SKM-1 (cell line): ENCODE measurements at regions not wholly inside any gene's neighbourhood (a gene's known extent, or its start where the extent isn't known, plus 50 kb on each side); places are given as distances from the start of the nearest gene placed in this dataset.

Experiments used
- DNase-seq: peaks from one replicate; lab custom pipeline; 2025; ENCODE audit not compliant: unreplicated experiment; lab: John Stamatoyannopoulos, UW

DNA sequence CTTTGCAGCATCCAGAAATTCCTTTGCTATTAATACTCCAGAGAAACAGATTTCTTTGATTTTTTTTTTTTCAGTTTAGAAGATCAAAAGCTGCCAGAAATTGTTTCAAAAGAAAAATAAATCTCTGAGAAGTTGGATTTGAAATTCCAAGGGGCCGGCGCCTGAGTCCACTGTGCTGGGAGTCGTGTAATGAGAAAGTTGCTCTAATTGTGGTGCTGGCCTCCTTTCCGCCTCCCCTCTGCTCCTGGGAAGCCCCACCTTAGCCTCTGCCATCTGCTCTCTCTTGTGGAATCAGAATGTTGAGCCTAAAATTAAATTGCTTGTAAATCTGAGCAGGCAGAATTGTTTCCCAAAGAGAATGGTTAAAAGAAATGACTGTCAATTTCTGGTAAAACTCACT is 93.3 kb downstream of the EMX2 start:
- DNase-seq = no peak

DNA sequence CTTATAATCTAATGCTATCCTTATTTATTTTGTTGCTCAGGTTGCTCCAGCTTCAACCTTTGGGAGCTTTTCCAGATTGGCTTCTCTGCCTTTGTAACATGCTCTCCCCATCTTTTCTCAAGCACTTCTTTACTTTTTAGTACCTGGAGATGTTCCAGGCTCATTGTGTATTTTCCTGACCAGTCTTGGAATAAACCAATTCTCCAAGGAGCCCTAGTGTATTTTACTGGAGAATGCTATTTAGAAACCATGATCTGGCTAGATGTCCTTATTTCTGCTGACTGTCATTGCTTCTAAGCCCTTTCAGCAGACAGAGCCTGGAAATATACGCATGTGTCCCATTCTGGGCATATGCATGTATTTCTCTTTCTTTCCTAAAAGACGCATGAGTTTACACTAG is 95.7 kb downstream of the EMX2 start:
- no peak for DNase-seq

DNA sequence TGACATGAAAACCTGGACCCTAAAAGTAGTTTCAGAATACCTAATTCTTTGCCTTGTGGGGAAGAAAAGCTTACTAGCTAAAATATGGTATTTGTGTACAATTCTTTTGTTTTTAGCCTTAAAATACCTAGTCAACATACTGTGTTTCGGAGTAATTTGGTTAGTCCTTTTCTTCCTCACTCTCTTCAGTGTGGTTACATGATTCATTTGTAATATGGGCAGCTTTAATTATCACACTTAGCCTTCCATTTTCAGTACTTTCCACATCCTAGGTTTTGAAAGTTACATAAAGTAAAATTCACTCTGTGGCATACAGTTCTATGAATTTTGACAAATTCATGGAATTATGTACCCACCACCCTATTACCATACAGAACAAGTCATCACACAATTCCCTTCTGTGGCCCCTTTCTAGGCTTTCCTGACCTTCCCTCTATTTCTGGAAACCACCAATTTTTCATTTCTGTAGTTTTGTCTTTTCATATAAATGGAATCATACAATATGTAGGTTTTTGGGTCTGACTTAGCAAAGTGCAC is 96.2 kb downstream of the EMX2 start:
- no peak for DNase-seq

DNA sequence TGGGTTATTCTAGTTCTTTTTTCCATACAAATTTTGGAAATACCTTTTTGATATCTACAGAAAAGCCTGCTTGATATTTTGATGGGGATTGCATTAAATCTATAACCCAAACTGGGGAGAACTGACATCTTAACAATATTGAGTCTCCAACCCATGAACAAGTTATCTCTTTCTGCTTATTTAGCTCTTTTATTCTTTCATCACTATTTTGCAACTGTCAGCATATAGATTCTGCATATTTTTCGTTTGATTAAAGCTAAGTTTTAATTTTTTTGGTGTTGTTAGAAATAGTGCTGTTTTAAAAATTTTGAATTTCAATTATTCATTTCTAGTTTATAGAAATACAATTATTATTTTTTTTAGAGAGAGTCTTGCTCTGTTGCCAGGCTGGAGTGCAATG is 97.9 kb downstream of the EMX2 start:
- DNase-seq = no peak

DNA sequence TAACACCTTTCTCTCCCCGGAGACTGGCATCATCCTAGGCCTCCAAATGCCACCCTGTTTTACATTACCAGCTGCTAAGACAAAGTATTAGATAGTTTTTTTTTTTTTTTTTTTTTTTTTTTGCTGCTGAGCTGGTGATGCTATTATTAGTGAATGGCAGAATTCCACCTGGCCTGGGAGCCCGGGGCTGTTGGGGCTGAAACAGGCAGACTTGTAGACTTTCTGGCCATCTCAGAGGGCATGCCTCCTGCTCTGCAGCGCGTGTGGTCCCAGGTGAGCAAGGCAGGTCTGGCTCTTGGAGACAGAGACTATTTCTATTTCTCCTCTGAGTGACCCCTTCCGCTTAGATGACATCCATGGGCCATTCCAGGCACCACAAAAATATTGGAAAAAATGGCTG is 104.2 kb downstream of the EMX2 start:
- DNase-seq = no peak

DNA sequence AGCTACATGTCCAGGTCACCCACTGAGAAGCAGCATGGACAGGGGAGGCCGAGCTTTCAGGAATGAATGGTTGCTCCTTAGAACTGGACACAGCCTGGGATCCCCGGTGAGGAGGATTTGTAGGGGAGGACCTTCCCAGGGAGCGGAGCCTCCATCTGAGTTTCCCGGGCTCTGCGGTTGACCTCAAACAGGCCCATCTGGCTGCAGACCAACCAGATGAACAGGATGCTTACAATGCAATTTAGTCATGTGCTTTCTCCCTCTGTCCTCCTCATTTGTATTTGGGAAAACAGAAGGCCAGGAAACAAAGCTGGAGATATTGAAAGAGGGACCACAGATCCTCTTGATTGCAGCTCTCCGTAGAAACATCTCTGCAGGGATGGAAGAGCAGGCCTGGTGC is 104.8 kb downstream of the EMX2 start:
- no peak for DNase-seq

DNA sequence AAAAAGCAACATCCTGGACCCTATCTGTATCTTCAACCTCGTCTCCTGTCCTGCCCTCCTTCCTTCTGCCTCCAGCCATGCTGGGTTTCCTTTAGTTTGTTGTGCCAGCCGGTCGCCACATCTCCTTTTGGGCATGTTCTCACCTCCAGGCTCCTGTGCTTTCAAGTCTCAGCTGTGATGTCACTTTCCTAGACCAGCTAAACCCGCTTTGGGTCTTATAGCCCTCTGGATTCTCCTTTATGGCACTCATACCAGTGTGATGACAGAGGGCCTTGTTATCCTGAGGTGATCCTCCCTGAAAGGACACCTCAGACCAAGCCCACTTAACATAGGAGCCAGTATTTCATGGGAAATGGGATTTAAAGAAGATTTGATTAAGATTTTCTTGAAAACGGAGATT is 108.6 kb downstream of the EMX2 start:
- DNase-seq = no peak

DNA sequence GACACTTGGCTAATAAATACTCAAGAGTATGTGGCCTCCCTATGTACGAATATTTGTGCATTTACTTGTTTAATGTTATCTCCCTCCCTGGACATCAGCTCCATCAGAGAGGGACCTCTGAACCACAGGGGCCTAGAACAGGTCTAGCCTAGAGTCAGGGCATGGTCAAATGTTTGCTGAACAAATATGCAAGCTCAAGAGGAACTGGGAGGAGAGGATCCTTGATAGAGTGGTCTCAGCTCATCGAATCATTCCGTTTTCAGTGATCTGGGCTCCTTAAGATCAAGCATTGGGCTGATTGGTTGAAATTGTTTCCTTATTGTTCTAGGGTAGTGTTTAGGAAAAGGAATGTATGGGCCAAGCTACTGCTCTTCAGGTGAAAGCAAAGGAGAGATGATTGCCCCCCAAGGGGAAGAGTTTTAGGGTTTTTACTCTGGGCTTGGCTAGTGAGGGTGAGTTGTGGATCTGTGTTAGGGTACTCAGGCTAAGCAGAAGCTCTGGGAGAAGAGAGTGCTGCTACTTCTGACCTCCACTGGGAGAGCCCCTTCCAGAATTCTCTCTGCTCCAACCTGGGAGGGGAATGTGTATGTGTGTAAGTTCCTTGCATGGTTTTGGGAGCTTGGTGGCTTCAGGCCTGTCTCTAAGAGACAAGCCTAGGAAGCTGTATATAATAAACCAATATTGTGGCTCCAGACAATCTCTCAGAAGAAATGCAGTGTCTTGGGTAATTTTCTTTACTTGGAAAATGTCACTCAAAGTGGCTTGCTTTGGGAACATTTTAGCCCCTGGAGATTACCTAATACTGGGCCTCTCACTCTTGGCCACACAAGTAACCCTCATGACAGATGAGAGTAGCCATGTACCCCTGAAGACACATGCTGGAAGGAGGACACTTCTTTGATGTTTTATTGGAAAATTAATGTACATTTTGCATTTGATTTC is 110.0 kb downstream of the EMX2 start:
- DNase-seq = no peak

DNA sequence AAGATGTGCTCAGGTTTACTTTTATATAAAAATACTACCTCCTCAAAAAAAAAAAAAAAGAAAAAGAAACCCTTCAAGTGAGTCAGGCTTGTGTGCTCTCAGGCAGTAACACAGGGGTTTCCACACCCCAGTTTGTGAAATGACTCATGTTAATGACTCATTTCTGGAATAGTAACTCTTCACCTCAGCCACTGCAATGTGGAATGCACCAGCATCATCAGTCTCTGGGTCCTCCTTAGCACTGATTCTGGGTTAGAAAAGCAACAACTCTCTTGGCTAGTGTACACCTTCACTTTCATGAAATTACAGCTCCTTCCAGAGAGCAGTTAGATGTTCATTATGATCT is 110.6 kb downstream of the EMX2 start:
- peak; percentile 26 for DNase-seq

DNA sequence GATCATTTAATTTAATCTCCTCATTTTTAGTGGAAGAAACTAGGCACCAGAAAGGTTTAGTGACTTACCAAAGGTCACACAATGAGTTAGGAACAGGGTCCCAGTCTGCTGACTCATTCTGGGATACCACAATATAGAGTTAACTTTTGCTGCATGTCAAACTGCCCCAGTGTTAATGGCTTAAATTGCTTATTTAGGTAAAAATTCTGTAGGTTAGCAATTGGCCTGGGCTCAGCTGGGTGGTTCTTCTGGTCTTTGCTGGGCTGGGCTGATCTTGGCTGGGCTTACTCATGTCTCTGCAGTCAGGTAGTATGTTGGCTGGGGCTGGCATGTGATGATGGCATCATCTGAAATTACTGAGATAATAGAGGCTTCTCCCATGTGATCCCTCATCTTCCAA is 111.6 kb downstream of the EMX2 start:
- DNase-seq = no peak

DNA sequence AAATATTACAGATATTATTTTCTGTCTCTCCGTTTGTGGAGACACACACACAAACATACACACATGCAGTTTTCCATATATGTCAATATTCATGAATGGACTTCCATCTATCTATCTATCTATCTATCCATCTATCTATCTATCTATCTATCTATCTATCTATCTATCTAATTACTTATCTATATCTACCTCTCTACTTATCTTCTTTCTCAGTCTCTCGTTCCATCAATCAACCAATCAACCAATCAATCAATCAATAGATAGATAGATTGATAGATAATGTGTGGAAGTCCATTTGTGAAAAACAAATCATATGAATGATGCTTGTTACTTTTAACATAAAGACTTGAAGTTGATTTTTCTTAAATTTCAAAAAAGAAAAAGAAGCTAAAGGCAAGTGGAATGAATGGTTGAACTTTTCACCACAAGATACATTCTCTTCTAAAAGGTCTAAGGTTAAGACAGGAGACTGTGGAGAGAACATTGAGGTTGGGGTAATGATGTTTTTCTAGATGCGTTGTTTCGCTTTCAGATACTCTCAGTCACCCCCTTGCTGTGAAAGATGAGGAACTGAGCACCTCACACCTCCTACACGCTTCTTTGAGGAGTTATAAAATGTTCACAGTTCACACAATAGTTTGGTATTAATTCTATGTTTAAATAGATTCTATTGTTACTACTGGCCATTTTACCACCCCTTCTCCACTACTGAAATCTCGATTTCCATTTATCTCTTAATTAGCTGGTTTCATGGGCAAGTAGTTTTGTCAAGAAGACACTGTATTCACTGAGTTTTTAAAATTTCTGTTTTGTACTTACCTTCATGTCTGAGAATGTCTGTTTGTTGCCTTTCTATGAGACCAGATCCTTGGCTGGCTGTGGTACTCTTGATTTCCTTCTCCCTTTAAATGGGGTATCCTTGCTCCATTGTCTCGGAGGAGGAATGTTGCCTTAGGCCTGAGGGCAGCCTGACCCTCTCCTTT is 114.1 kb downstream of the EMX2 start:
- no peak for DNase-seq

DNA sequence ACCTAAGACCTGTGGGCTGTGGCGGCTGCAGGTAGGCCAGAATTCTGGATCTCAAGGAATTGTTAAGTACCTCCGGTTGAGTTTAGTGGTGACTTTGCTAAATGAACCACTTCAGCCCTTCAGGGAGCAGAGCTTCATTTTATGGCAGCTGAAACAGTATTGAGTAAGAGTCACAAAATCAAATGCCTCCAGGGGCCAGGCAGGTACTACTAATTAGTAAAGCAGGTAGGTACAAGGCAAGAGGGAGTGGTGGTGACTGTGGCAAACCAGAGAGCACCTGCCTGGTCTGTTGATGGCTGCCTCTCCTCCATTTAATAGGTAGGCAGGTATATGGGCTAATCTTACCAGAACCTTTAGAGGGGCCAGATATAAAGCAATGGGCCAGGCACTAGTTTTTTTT is 118.8 kb downstream of the EMX2 start:
- no peak for DNase-seq

DNA sequence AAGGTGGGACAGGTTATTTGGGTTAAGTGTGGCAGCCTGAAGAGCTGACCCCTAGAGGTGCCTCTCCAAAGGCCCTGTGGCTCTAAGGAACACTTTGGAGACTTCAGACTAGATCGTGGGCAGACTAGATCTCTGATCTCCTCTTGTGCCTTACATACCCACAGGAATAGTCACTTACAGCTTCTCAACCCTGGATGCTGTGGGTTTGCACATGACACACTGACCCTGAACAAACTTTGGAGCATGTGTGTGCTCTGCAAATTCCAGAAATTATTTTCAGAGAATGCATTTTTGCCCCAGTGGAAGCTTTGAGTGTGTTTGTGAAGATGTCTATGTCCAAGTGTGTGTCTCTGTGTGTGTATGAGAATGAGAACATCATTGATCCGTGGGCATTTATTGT is 119.6 kb downstream of the EMX2 start:
- no peak for DNase-seq

DNA sequence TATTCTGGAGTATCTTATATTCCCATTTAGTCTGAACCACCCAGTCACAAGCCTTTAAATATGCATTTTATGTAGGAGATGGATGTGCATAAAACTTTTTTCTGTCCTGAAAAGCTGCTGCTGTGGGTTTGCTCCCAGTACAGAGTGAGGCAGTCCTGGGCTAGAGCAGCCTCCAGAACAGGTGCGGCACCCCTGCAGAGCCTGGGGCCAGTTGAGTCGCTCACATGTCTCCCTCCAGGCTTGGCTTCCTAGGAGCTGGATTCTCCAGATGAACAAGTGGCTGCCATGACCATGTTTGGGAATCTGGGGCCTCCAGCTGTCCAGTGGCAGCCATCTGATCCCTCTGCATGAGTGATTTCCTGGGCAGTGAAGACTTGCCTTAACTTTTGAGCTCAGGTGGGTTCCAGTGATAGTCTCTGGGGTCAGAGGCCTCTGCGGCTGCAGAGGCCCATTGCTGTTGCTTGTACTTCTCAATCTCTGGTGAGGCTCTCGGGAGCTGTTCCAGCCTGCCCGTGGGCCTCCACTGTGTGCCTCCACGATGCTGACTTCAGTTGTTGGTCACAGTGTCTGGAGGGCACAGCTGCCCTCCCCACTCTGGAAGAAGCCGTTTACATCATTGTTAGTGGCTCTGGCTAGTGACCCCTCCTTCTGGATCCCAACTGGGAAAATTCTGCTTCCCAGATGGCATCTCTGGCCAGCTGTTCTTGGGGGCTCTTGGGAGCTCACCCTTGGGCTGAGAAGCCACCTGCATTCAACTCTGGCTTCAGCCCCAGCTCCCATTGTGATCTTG is 120.4 kb downstream of the EMX2 start:
- DNase-seq = no peak

DNA sequence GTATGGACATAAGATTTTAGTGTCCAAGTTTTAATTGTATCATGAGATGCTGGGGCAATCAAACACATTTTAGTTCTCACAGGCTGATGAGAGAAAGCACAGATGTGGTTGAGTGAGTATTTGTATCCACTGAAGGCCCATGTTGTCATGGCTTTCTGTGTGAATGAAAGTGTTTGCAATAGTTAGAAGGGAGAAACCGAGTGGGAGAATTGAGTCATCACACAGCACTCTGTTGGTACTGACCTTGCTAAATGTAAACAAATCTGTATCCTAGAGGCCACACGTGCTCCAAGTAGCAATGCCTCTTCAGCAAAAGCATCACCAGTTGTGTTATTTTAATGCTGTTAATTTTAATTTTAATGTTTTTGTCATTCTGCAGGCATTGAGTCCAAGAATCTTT is 121.2 kb downstream of the EMX2 start:
- DNase-seq = no peak

DNA sequence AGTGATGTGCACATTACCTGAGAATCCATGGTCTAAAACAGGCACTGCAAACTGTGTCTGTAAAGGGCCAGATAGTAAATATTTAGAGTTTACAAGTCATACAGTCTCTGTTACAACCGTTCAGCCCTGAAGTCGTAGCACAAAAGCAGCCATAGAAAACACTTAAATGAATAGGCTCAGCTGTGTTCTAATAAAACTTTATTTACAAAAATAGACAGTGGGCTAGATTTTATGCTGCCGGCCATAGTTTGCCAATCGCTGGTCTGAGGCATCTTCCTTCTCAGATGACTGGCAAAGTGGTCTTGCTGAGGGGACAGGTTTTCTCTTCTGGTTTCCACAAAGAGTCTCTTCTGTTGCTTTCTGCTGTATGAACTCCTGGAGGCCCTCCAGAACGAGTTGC is 121.7 kb downstream of the EMX2 start:
- DNase-seq = no peak

DNA sequence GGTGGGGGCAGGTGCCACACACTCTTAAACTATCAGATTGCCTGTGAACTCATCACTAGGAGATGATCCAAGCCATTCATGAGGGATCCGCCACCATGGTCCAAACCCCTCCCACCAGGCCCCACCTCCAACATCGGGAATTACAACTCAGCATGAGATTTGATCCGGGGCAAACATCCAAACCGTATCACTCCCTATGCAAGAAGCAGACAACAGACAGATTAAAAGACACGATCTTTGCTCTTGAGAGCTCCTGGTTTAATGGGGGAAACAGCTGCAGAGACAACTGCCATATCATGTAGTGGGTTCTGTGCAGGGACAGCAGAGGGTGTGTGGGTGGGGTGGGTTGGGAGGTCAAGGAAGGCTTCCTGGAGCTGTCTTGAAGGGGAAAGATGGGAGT is 123.6 kb downstream of the EMX2 start:
- no peak for DNase-seq

DNA sequence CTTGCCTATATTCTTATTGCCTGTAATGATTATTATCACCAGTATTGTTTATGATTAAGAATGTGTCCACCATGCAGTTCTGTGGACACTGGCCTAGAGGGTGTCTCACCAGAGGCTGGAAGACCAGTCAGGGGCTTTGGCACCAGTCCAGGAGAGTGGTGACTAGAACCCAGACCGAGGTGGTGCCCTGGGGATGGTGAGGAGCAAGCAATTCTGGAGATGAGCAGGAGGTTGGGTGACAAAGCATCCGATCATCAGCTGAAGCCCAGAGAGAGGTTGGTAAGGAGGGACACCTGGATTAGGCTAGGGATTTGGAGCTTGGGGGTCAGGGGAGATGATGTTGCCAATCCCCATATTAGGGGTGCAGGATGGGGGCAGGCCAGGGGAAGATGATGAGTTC is 124.4 kb downstream of the EMX2 start:
- no peak for DNase-seq

DNA sequence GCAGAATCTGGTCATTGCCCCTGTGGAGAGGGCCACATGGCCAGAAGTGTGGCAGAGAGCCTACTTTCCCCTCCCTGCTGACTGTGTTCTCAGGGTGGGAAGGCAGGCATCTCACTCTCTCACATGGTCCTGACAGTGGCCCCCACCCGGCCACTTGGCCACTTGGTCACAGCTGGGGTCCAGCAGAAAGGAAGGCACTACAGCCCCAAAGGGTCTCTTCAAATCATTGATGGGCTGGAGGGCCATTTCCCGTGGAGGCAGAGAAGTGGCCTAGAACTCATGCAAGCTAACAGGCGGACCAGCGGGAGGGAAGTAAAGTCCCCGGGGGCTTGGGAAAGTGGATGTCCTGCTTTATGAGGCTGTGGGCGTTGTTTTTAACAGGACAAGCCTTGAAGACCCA is 125.3 kb downstream of the EMX2 start:
- DNase-seq = no peak

DNA sequence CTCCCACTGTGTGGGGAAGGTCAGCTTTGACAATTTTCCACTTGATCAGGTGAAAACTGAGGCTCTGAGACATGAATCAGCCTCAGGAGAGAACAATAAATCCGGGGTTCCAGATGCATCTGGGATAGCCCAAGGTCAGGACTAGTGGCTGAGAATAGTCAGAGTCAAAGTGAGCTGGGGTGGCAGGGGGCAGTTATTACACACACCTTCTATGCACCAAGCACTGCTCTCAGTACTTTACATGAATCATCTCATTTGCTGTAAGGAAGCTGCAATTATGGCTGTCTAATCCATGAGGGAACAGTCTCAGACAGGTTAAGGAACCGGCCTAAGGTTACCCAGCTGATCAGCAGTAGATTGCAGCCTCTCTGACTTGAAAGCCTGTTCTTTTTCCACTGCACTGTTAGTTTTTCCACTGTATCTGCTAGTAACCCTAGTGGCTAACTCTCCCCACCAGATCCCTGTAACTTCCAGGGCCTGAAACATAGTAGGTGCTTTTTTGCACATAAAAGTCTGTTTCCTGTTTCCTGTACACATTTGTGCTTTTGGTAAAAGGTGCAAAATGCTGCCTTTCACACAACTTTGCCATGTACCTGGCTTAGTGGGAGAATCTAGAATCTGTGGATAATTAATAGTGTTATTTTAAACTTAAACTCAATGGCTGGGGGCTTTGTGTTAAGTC is 125.9 kb downstream of the EMX2 start:
- DNase-seq = no peak
